GM12878 (cell line): ENCODE measurements at regions not wholly inside any gene's neighbourhood (a gene's known extent, or its start where the extent isn't known, plus 50 kb on each side); places are given as distances from the start of the nearest gene placed in this dataset.

Experiments
- NRF1 ChIP-seq: conservative IDR thresholded peaks from 2 replicates; pipeline ENCODE4 v1.6.1; 2011; ENCODE audit warnings: mild to moderate bottlenecking, low read depth, low read length, improper control_type of control experiment
- SMAD1 ChIP-seq: fragments of 450-650 bp; IDR thresholded peaks from 2 replicates; pipeline ENCODE4 v1.6.1; 2018; ENCODE audit warnings: mild to moderate bottlenecking, low read depth; ENCODE audit not compliant: partially characterized antibody

DNA sequence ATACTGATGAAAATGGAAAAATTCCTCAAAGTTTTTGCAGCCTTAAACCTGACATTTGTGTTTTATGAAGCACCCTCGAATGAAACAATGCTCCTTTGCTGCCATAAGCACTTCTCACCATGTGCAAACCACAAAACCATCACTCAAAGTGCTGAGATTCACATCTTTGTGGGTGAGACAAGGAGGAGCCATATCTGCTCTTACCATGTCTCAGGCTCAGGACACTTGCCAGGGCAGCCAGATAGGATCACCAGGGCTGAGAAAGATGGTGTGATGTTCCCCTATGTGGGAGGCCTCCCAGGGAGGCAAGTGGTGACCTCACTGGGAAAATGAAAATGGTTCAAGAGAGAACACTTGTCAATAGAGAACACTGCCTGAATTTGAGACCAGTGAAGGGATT lies 120.4 kb downstream of the CCDC34 start:
- TF ChIP-seq NRF1 = no peak
- no peak for TF ChIP-seq SMAD1
